Islet precursor cell (in vitro differentiated cells): ENCODE measurements at regions not wholly inside any gene's neighbourhood (a gene's known extent, or its start where the extent isn't known, plus 50 kb on each side); places are given as distances from the start of the nearest gene placed in this dataset.

Source experiments
- DNase-seq: peaks from one replicate; pipeline ENCODE4 v3.0.0-alpha.2; 2018

DNA sequence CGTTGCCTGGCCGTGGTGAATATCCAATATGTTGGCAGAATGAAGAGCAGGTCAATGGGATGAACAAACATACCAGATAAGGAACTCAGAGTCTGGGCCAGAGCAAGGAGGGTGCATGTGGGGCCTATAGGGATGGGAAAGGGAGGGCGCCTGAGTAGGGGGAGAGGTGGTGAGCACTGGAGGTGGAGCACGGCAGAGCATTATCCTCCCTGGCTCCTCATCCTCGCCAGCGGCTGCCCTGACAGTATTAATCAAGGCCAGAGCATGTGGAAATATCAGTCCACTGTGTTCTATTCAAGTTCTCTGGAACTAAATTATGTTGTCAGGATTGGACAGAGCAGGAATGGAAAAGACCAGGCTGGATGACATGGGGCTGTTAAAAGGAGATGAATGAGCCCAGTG is 254.8 kb upstream of the ZMIZ1 start:
- DNase-seq, result no peak

DNA sequence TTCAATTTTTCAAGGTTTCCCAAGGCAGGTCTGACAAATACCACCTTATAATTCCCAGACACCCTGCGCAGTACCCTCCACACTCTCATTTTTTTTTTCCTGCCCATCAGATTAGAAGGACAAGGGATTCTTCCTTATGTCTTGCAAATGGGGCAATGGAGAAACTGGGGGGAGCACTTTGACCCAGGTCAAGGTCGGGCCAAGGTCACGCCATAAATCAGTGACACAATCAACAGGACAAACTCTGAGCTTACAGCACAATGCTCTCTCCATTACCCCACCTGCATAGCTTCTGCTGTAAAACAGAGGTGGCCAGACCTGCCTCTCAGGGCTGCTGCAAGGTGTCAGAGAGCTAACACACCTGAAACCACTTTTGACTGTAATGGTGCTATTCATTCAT is 254.4 kb upstream of the ZMIZ1 start:
- no peak for DNase-seq

DNA sequence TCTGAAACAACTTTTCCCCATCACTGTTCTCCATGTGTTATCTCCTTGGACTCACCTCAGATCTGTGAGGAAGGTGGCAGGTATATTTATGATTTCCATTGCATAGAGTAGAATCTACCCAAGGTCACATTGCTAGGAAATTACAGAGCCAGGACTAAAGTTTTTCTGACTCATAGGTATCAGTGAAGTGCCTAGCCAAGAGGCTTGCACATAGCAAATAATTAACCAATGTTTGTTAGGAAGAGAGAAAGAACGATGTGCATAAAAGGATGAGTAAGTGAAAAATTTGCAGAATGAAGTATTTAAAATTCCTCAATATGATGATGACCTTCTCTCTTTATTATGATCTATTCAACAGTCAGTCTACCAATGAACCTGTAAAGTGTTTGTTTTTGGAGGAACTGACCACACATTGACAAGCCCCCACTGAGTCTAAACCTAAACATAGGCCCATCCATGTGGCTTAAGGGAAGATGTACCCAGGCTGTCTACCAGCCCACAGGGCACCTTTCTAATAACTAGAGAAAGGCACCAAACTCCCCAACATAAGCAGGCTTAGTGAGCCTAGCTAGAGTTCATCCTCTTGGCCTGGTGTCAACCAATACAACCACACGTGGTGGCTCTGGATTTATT is 252.9 kb upstream of the ZMIZ1 start:
- no peak for DNase-seq

DNA sequence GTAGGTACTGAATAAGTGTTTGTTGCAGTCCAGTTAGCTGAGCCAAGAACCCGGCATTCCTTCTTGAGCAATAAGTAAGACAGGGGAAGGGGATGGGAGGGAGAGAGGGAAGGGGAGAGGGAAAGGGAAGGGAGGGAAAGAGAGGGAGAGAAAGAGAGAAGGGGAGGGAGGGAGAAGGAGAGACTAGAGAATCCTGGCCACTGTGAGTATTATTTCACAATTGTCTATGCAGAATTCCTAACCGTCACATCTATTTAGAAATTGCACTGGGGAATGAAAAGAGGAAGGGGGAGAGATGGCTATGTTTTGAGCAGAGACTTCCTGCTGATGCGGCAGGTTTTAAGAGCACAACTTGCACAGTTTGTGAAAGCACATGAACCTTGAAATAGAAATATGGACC is 251.4 kb upstream of the ZMIZ1 start:
- no peak for DNase-seq

DNA sequence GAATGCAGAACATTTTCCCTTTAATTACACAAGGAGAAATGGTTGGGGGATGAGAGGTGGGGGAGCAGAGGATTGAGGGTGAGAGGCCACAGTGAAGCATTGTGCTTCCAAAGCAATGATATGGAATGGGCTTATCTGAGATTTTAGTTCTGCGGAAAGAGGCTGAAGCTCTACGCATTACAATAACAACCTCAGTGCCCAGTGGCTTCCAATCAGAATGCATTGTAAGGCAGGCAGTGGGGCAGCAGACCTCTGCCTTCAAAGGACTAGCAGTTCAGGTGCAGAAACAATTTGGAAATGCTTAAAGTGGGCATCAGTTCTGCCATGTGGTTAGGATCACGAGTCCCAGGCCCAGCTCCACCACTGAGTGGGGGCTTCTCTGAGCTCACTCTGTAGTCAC is 251.0 kb upstream of the ZMIZ1 start:
- DNase-seq, result no peak

DNA sequence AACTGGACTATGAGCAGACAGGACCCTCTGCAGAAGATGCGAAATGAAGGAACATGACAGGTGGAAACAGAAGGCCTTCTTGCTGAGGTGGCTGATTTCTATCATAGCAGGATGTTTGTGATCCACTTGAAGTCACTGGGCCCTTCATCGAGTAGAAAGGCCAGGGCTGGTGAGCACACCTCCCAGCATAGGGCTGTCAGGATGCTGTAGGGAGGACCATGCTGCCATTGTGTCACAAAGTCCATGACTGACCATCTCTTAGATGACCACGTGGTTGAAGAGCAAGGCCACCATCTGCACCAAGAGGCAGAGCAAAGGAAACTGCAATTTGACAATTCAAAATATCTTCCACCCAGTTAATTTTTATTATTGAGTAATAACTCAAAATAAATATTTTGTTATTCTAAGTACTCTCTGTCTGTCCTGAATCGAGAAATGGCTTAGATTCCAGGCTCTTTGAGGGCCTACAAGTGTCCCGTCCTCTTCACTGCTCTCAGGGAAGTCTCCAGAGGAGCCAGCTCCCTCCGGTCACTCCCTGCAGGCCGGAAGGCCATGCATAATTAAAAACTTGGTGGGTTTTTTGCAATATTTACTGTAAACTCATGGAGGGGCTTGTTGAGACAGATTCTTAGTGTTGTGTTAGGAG is 249.3 kb upstream of the ZMIZ1 start:
- DNase-seq, result no peak

DNA sequence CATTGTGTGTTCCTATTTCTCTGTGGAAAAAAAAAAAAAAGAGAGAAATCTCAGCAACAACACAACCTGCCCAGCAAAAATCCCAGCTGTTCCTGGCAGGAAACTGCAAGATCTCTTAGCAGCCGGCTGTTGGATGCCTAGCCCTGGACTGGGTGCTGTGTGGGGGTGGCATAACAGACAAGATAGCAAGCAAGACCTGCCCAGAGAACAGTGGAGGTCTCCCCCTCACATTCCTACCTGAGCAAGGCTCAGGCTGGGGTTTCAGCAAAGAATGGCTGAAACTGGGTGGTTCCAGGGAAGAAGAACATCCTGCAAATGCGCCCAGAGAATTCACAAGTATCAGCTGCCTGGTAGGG is 248.8 kb upstream of the ZMIZ1 start:
- no peak for DNase-seq

DNA sequence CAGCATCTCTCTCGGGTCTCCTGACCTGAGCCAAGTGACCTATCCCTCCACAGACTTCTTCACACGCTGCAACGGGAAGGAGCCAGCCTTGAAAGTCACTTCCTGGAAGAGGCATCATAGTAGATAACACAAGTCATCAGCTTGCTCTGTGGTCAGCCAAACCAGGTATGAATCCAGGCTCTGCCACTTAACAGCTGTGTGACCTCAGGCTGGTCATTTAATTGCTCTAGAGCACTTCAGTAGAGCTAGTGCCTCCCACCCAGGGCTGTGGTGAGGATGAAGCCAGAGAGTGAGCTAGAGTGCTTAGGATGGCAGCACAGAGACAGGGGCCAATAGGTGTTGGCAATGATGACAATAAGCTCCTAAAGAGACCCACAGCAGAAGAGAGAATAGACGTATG is 247.7 kb upstream of the ZMIZ1 start:
- DNase-seq, result no peak

DNA sequence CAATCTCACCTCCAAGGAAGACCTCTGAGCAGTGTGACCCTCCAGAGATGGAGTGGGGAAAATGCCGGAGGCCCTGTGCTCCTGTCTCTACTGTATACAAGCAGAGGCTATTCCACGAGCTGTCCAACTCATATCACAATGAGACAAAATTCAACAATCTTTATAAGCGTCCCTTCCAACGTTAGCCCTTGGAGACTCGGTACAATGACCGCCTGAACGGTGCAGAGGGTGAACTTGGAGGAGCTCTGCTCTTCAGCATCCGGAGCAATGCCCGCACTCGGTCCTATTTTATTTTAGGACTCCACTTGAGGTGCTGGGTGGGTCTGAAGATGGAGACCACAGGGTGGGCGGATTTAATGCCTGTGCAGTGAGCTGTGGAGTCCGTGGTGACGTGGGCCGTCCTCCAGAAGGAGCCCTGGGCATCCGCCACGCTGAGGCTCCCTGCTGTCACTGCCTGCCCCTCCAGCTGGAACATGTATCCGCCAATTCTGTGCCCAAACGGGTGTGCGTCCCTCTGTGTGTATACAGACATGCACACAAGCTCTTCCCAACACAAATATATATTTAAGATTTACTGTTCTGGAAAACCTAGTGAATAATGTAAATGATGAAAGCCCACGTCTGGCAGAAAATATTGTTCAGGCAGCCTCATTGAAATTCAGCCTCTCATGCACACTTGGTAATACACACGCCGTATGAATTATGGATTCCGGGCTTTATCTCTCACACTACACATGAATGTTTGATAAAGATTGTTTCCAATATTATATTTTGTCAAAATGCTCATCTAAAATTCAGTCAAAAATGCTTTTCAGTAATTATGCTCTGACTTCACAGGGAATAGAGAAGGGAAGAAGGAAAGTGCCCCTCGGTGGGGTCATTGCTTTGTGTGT is 239.9 kb upstream of the ZMIZ1 start:
- no peak for DNase-seq

DNA sequence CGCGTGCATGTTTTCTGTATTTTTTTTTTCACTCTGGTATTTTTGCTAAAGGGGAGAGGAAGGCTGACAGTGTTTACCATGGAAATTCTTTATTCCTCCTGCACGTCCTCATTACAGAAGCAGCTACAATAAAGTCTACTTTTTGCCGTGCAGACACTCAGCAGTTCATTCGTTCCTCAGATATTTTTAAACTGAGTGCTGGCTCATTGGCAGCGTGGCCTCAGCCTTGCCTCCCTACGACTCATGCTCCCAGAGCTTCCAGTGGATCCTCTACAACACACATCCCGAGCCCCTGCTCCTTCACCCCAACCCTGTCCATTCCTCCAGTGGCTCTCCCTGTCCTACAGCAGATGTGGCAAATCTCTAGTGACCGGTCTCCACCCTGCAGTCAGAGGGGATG is 239.2 kb upstream of the ZMIZ1 start:
- no peak for DNase-seq

DNA sequence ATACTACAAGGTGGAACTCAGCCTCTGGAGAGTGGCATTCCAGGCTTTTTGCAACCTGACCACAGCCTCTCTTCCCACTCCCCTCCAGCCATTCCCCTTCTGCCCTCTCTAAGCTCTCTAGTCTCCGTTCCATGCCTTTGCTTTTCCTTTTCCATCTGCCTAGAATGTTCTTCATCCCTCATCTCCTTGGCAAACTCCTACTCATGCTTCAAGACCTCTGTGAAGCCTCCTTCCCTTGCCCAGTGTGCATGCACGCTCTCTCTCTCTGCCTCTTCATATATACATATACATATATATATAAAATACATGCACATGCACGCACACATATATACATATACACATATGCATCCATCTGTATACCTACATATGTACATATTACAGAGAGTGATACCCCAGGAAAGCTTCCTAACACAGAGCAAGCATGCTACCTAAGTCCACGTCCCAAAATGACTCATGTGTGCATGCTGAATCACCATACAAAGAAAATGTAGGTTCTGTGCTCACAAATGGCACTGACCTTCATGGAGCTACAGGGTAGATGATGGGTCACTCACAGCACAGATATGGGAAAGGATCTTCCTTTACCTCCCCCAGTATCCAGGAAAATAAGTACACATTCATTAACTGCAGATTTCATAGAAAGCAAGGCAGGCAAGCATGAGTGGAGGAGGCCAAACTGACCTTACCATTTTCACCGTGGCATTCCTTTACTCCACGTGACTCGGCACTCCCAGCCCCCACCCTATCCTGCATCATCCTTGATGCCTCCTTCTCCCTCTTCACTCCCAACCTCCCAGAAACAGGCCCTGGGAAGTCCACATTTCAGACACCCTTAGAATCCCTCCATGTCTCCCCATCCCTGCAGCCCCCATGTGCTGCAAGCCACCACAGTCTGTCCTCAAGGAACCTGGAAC is 238.4 kb upstream of the ZMIZ1 start:
- DNase-seq, result no peak

DNA sequence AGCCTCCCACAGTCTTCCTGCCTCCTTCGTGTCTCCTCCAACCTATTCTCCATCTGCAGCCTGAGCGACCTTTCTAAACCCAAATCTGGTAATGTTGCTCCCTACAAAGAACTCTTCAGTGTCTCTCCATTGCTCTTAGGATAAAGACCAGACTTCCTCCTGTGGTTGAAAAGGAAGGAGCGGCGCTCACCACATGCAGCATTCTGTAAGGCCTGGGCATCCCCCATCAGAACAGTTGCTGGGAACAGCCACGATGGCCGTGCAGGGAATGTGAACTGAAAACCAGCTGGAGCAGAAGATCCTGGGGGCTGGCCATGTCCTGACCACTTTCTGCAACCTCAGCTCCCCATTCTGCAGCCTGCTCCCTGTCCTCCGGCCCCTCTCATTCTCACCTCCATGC is 237.8 kb upstream of the ZMIZ1 start:
- no peak for DNase-seq

DNA sequence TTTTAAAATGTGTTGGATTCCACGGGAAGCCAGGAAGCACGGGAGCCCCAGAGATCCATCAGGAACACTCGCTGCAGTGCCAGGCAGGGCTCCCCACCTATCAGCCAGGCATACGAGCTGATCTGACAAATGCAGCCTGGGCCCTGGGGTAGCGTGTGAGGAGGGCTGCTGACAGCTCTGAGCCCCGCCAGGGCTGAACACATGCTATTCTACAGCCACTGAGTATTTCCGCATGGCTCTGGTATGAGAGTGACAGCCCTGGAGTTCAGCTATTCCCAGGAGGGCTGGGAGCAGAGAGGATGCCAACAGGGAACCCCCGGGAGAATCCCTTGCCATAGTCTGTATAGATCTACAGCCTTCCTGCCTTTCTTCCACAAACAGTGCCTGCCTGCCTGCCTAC is 237.3 kb upstream of the ZMIZ1 start:
- no peak for DNase-seq

DNA sequence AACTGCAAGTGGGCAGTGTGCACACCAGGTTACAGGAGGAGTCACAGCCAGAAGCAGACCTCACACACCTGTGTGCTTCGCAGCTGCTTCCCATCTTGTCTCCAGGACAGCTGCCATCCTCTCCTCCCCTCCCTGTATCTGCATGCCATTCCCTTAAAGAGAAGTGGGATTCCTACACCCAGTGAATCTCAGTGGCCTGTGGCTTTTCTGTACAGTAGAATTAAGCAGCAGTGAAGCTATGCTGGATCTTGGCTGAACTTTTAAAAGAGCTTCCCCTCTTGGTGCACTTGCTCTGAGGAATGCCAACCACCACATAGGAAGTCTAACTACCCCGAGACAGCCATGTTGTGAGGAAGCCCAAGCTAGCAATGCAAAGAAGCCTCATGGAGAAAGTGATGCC is 236.5 kb upstream of the ZMIZ1 start:
- no peak for DNase-seq

DNA sequence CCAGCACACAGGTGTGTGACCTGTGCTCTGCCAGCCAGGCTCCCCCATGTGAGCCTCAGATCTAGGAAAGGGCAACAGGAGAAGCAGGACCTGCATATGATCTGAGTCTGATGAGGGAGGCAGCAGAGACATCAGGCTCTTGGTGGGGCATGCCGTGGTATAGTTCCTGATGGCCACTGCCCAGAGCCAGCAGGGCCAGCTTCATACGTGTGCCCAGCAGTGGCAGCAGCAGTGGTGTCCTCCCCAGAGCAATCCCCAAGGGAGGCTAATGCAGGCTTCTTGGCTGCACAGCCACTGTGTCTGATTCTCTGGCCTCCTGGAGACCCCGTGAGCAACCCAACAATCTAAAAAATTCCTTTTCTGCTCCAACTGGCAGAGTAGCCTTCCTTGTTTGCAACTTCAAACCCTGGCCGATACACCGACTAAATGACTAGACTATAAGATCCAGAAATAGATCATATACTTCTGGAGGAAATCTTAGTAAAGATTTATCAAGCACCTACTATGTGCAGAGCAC is 230.6 kb upstream of the ZMIZ1 start:
- no peak for DNase-seq

DNA sequence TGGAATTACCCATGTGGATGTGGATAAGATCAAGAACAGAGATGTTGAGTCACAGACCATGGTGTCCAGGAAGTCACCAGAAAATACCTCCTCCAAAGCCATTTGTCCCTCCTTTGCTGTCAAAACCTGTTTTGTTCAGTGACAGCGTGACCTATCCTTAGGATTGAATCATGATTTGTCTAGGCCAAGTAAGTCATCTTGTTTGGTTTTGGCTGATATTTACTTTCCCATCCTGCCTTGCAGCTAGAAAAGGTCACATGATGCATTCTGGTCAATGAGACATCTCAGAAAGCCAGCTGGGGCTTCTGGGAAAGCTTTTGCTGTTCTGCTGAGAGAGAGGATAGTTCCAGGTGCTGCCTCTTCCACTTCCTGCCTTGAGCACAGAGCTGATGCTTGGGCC is 225.3 kb upstream of the ZMIZ1 start:
- DNase-seq, result no peak

DNA sequence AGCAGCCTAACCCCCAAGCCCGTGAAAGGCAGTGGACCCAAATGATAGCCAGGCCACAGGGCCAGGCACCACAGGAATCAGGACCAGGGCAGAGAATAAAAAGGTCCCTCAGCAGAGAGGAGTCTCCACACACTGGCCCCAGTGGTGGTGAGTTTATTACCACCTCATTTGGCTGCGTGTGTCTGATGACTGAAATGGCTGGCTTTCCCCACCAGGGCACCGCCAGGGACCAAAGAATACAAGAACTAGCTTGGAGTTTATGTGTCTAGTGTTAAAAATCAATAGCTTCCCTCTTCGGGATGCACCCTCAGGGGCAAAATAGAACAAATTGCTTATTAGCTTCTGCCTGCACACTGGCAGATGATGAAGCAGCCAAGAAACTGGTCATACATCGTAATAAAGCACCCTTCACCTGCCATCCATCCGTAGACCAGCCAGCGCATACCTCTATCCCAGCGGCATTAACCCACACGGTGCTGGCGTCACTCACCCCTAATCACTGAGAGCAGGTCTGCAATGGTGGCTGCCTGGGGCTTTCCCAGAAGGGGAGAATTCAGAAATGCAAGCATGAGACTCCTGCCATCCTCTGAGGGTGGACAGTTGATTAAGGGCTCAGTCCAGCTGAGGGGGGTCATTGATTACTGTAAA is 223.7 kb upstream of the ZMIZ1 start:
- DNase-seq, result no peak

DNA sequence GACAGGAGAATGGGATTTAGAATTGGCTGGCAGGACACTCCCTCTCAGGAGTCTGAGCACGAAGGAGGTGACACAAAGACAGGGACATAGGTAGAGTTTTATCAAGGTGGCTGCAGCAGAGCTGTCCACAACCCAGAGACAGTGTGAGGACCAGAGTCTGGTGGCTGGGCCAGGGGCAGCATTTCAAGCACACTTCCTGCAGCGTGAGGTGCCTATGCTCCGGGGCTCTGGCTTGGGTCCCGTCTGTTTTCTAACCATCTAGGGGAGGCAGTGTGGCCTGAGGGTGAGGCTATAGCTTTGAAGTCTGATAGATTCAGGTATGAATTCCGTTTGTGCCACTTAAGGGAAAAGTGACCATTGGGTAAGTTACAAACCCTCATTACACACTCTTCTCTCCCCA is 222.7 kb upstream of the ZMIZ1 start:
- DNase-seq, result no peak

DNA sequence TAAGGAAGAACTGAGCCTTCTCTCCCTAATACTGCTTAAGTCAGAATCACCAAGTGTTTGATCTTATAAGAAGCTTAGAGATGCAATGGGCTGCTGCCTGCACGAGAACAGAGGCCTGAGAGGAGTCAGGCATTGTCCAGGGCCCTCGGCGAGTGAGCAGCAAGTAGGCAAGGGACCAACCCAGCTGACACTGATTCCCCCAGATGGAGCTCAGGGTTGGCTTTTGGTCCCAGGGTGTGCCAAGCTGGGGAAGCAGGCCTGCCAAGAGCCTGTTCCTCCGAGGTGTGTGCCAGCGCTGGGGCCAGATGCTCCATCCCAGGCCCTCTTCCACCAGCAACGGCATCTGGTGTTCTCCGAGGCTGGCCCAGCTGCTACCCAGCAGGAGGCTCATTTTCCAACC is 222.0 kb upstream of the ZMIZ1 start:
- no peak for DNase-seq

DNA sequence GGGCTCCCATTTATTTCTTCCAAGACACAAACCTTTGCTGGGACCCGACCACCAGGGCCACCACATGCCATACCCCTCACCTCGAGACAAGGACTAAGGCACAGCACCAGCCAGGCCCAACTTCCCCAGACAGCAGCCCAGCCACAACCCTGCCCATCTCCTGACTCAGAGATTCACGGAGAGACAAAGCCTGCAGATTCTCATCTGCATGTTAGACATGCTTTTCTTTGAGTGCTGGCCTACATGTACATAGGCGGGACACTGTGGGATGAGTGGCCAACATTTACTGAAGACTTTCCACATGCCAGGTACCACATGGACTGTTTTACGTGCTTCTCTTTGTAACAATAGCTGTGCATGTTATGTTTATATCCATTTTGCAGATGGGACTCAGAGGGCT is 221.3 kb upstream of the ZMIZ1 start:
- no peak for DNase-seq

DNA sequence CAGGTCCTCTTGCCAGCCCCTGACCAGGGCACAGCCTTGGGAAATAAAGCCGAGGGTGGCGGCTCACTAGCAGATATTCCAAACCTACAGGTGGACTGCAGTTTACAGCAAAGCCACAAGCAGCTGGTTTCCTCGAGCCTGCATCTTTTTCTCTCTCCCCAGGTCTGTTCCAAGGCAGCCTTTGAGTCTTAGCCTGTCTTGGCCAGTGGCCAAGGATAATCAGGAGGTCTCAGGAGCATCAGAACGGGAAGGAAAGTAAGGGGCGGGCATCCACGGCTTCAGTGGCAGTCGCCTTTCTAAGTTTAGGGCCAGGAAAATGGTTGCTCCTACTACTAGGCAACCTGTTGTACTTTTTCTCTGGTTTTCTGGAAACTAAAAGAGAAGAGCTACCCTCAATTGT is 219.7 kb upstream of the ZMIZ1 start:
- DNase-seq, result no peak

DNA sequence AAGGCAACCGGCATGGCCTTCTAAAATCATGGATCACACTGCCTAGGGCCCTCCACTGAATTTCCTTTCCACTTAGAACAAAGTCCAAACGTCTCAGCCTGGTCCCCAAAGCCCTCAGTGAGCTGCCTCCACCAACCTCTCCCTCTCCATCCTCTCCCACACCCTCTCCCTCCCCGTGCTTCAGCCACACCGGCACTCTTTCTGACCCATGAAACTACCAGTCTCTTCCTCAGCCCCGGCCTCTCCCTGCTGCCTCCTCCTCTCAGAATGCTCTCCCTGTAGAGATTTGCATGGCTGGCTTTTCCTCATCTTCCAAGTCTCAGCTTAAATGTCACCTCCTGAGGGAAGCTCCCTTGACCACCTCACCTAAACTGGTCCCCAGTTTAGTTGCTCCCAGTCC is 219.0 kb upstream of the ZMIZ1 start:
- DNase-seq, result no peak
